ENCODE measurements at regions not wholly inside any gene's neighbourhood (a gene's known extent, or its start where the extent isn't known, plus 50 kb on each side); places are given as distances from the start of the nearest gene placed in this dataset.

DNA sequence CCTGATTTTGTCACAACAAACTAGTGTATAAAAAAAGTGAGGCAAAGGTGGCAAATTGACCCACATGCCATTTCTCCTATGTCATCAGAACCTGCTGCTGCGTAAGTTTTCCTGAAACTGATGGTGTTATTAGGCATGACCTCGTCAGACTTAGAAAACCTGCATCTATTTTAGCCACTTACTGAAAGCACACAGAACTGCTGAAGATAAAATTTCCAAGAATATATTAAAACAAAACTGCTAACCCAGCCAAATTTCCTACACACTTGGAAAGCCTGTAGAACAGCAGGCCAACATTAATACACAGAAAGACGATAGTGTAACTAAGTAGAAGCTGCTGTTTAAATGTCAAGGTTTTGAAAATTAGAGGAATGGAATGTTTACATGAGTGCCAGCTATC is 674.5 kb upstream of the CXADR start:
- H3K4me1 Mint-ChIP-seq (ENCODE audit: low read depth, unreplicated experiment): no peaks in the 10 kb centered on the region
- Histone ChIP-seq H3K27me3 (replicated peaks; ENCODE audit: control insufficient read depth, insufficient read depth, low read length) (no peaks in the 10 kb centered on the region), H3K4me3 (ENCODE audit: low read depth, low read length) (no peak overlapping the region), H3K4me1 (no peaks in the 10 kb centered on the region), H3K9me3 (no peaks in the 10 kb centered on the region), H3K36me3 (ENCODE audit: control insufficient read depth, insufficient read depth, low read length) (no peaks in the 10 kb centered on the region)
- intact Hi-C loops (cut with micrococcal nuclease; ENCODE audit: unreplicated experiment): no loop called here
- no peaks in the 10 kb centered on the region for H3K36me3 Mint-ChIP-seq (ENCODE audit: insufficient read depth, unreplicated experiment)
- H3K27ac Mint-ChIP-seq (ENCODE audit: unreplicated experiment): no peak overlapping the region
- ChIA-PET CTCF (no interaction called here), POLR2A (interaction anchor here (0.6 kb wide), 1 partner anchor 467 kb away, joined by 4 read pairs; no protein-coding TSS in a partner anchor)
- peaks cover 2% of the 10 kb centered on the region for H3K27me3 Mint-ChIP-seq (ENCODE audit: insufficient read depth, unreplicated experiment)
- TF ChIP-seq, protein P1, sequence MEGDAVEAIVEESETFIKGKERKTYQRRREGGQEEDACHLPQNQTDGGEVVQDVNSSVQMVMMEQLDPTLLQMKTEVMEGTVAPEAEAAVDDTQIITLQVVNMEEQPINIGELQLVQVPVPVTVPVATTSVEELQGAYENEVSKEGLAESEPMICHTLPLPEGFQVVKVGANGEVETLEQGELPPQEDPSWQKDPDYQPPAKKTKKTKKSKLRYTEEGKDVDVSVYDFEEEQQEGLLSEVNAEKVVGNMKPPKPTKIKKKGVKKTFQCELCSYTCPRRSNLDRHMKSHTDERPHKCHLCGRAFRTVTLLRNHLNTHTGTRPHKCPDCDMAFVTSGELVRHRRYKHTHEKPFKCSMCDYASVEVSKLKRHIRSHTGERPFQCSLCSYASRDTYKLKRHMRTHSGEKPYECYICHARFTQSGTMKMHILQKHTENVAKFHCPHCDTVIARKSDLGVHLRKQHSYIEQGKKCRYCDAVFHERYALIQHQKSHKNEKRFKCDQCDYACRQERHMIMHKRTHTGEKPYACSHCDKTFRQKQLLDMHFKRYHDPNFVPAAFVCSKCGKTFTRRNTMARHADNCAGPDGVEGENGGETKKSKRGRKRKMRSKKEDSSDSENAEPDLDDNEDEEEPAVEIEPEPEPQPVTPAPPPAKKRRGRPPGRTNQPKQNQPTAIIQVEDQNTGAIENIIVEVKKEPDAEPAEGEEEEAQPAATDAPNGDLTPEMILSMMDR (IDR thresholded peaks at IDR 0.05; ENCODE audit: insufficient read depth in 1 of 2, low read depth in 1 of 2, low read length in 1 of 2, severe bottlenecking in 1 of 2, unreplicated experiment in 1 of 2): no peak
- H3K9me3 Mint-ChIP-seq (ENCODE audit: unreplicated experiment): no peaks in the 10 kb centered on the region
- no peak overlapping the region for H3K4me3 Mint-ChIP-seq (ENCODE audit: unreplicated experiment)
- BruUV-seq (replicated peaks): no TSS peak
- no peak for DNase-seq

DNA sequence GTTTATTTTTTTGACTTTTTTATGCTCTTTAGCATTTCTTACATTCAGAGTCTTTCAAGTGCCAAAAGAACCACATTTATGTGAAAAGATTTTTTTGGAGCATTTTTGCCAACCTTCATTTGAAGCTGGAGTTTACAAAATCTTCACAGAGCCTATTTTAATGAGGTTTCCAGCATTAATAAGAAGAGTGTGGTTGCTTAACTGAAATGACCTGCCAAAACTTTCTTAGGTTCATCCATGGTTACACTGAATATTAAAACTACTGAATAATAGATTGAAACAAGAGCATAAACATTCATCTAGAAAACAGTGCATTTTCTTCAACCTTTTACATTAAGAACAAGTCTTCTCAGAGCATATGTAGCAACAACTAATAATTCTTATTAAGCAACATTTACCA is 672.3 kb upstream of the CXADR start:
- BruUV-seq (replicated peaks): no TSS peak
- H3K9me3 ChIP-seq: no peaks in the 10 kb centered on the region
- no peak overlapping the region for H3K4me3 ChIP-seq (ENCODE audit: low read depth, low read length)
- ChIA-PET CTCF (no interaction called here), POLR2A (no interaction called here)
- Mint-ChIP-seq H3K9me3 (ENCODE audit: unreplicated experiment) (no peaks in the 10 kb centered on the region), H3K4me1 (ENCODE audit: low read depth, unreplicated experiment) (no peaks in the 10 kb centered on the region), H3K27me3 (ENCODE audit: insufficient read depth, unreplicated experiment) (peaks cover 4% of the 10 kb centered on the region), H3K27ac (ENCODE audit: unreplicated experiment) (no peak overlapping the region), H3K4me3 (ENCODE audit: unreplicated experiment) (no peak overlapping the region), H3K36me3 (ENCODE audit: insufficient read depth, unreplicated experiment) (no peaks in the 10 kb centered on the region)
- no peaks in the 10 kb centered on the region for H3K4me1 ChIP-seq
- no peaks in the 10 kb centered on the region for H3K36me3 ChIP-seq (ENCODE audit: control insufficient read depth, insufficient read depth, low read length)
- no peak for DNase-seq
- TF ChIP-seq, protein P1 (IDR thresholded peaks at IDR 0.05; ENCODE audit: insufficient read depth in 1 of 2, low read depth in 1 of 2, low read length in 1 of 2, severe bottlenecking in 1 of 2, unreplicated experiment in 1 of 2): no peak
- intact Hi-C loops (cut with micrococcal nuclease; ENCODE audit: unreplicated experiment): no loop called here
- H3K27me3 ChIP-seq (replicated peaks; ENCODE audit: control insufficient read depth, insufficient read depth, low read length): no peaks in the 10 kb centered on the region

DNA sequence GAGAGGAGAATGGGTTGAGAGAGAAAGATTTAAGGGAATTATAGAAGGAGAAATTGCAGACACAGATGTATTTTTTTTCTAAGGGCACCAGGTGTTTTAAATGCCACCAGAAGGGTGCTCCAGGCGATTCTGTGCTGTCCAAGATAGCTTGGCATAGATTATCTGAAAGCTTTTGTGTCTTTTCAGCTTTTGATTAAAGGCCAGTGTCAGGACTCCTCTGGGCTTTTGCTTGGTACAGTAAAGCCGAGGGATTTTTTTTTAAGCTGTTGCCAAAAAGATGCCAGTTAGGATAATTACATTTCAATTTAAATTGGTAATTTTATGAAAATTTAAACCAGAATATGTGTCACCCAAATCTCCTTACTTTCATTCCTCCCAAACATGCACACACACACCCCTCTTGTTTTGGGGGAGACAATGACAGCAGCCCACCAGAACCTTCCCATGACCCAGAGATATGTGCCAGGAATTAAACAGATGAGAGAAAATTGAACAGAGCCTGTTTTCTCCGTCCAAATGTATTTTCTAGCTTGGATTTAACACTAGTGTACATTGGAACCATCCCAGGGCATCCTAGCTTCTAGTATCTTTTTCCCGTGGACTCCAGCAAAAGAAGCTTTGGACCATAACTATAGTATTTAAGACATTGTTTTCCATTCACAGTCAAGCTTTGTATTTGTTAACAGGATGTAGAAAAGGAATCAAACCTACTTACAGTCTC is 670.7 kb upstream of the CXADR start:
- Histone ChIP-seq H3K4me3 (ENCODE audit: low read depth, low read length) (no peak overlapping the region), H3K36me3 (ENCODE audit: control insufficient read depth, insufficient read depth, low read length) (no peaks in the 10 kb centered on the region), H3K9me3 (no peaks in the 10 kb centered on the region), H3K27me3 (replicated peaks; ENCODE audit: control insufficient read depth, insufficient read depth, low read length) (no peaks in the 10 kb centered on the region), H3K4me1 (no peaks in the 10 kb centered on the region)
- POLR2A ChIA-PET: no interaction called here
- H3K4me1 Mint-ChIP-seq (ENCODE audit: low read depth, unreplicated experiment): no peaks in the 10 kb centered on the region
- no peaks in the 10 kb centered on the region for H3K36me3 Mint-ChIP-seq (ENCODE audit: insufficient read depth, unreplicated experiment)
- no peak for DNase-seq
- H3K27ac Mint-ChIP-seq (ENCODE audit: unreplicated experiment): no peak overlapping the region
- no peaks in the 10 kb centered on the region for H3K9me3 Mint-ChIP-seq (ENCODE audit: unreplicated experiment)
- TF ChIP-seq, protein P1 (IDR thresholded peaks at IDR 0.05; ENCODE audit: insufficient read depth in 1 of 2, low read depth in 1 of 2, low read length in 1 of 2, severe bottlenecking in 1 of 2, unreplicated experiment in 1 of 2): no peak
- intact Hi-C loops (cut with micrococcal nuclease; ENCODE audit: unreplicated experiment): no loop called here
- H3K4me3 Mint-ChIP-seq (ENCODE audit: unreplicated experiment): no peak overlapping the region
- peaks cover 4% of the 10 kb centered on the region for H3K27me3 Mint-ChIP-seq (ENCODE audit: insufficient read depth, unreplicated experiment)
- BruUV-seq (replicated peaks): no TSS peak
- CTCF ChIA-PET: no interaction called here
